HCT116 (cell line): ENCODE measurements at regions not wholly inside any gene's neighbourhood (a gene's known extent, or its start where the extent isn't known, plus 50 kb on each side); places are given as distances from the start of the nearest gene placed in this dataset.

Source experiments
- ATAC-seq: fragments of 200-7000 bp; cut with Tn5 transposase; 2 replicates; pipeline ENCODE4 v1.9.1; 2020; ENCODE audit warnings: mild to moderate bottlenecking, moderate library complexity
- BruUV-seq: library from RNA; stranded (reverse); fragments of 400-500 nt; replicated peaks from 2 replicates; lab custom pipeline; 2021; lab: Mats Ljungman, UMichigan
- CTCF ChIA-PET: fragments of 300-600 bp; sonication (Branson Sonifier 250); formaldehyde crosslinking; loops from one replicate; lab custom pipeline; 2021; ENCODE audit warnings: antibody characterized with exemption; lab: Charles Lee
- POLR2A ChIA-PET: fragments of 300-600, 350-600 bp; sonication (Branson Sonifier 250); formaldehyde crosslinking; loops from one replicate; lab custom pipeline; 2021; ENCODE audit warnings: antibody characterized with exemption; lab: Charles Lee
- RAD21 ChIA-PET, 2 experiments: fragments of 300-600 bp; sonication (Branson Sonifier 250); formaldehyde crosslinking; loops; one replicate each; lab custom pipeline; 2023; ENCODE audit warnings: low total read pairs in 2 of 2; ENCODE audit not compliant: uncharacterized antibody in 2 of 2, unreplicated experiment in 2 of 2, low non-redundant PET in 1 of 2; lab: Charles Lee
- DNase-seq: peaks from one replicate; pipeline ENCODE4 v3.0.0-alpha.2; 2010; ENCODE audit warnings: low read depth, low spot score
- H2AFZ ChIP-seq: fragments of 200-600 bp; shearing (Covaris generic), sonication (generic); 2 replicates; pipeline ENCODE4 v1.6.1; 2017; ENCODE audit warnings: low read depth, mixed run types, mixed read lengths, antibody characterized with exemption, low read length; ENCODE audit not compliant: poor library complexity, severe bottlenecking
- H3K27ac ChIP-seq: 2 replicates; pipeline ENCODE4 v1.5.1; 2012; ENCODE audit warnings: low read depth, low read length
- H3K27me3 ChIP-seq: fragments of 200-600 bp; sonication (generic); 2 replicates; pipeline ENCODE4 v1.6.1; 2016; ENCODE audit warnings: mixed run types, low read length, mixed read lengths; ENCODE audit not compliant: insufficient read depth
- H3K36me3 ChIP-seq, 2 experiments: fragments of 200-500 bp in 1 of 2; fragments of 200-600 bp in 1 of 2; sonication (Bioruptor generic) in 1 of 2; sonication (generic) in 1 of 2; 2 replicates each; pipeline versions ENCODE4 v1.5.1 to v1.6.1; 2014 to 2016; ENCODE audit warnings: low read length in 2 of 2, inconsistent platforms in 1 of 2, mixed read lengths in 1 of 2, mixed run types in 1 of 2; ENCODE audit not compliant: insufficient read depth in 2 of 2, control insufficient read depth in 1 of 2
- H3K4me1 ChIP-seq, 2 experiments: fragments of 200-600 bp in 1 of 2; sonication (generic) in 1 of 2; 2 replicates each; pipeline versions ENCODE4 v1.5.1 to v1.6.1; 2012 to 2017; ENCODE audit warnings: low read length in 2 of 2, inconsistent platforms in 1 of 2, mild to moderate bottlenecking in 1 of 2, mixed read lengths in 1 of 2, mixed run types in 1 of 2, moderate library complexity in 1 of 2; ENCODE audit not compliant: insufficient read depth in 2 of 2, control insufficient read depth in 1 of 2
- H3K4me2 ChIP-seq: fragments of 200-600 bp; sonication (generic); 2 replicates; pipeline ENCODE4 v1.6.1; 2017; ENCODE audit warnings: mixed run types, low read length, mixed read lengths
- H3K4me3 ChIP-seq, 2 experiments: fragments of 200-600 bp in 1 of 2; sonication (generic) in 1 of 2; replicated peaks in 1 of 2; 2 replicates each; pipeline ENCODE4 v1.5.1; 2011 to 2016; ENCODE audit warnings: low read length in 2 of 2, control low read depth in 1 of 2, low read depth in 1 of 2, mild to moderate bottlenecking in 1 of 2, mixed read lengths in 1 of 2, mixed run types in 1 of 2
- H3K79me2 ChIP-seq: fragments of 200-600 bp; sonication (generic); 2 replicates; pipeline ENCODE4 v1.6.1; 2017; ENCODE audit warnings: mild to moderate bottlenecking, mixed run types, low read length, moderate library complexity, mixed read lengths; ENCODE audit not compliant: insufficient read depth
- H3K9ac ChIP-seq: fragments of 200-600 bp; sonication (generic); 2 replicates; pipeline ENCODE4 v1.6.1; 2016; ENCODE audit warnings: low read length, mixed read lengths
- H3K9me2 ChIP-seq: fragments of 200-600 bp; sonication (generic), shearing (Covaris generic); 2 replicates; pipeline ENCODE4 v1.6.1; 2017; ENCODE audit warnings: mixed run types, mild to moderate bottlenecking, moderate library complexity; ENCODE audit not compliant: insufficient read depth
- H3K9me3 ChIP-seq, 2 experiments: fragments of 200-500 bp in 1 of 2; fragments of 200-600 bp in 1 of 2; sonication (Bioruptor generic) in 1 of 2; sonication (generic) in 1 of 2; 2 replicates each; pipeline ENCODE4 v1.6.1; 2014 to 2017; ENCODE audit warnings: low read length in 2 of 2, mixed read lengths in 2 of 2, inconsistent platforms in 1 of 2, low read depth in 1 of 2, mild to moderate bottlenecking in 1 of 2, mixed run types in 1 of 2, moderate library complexity in 1 of 2; ENCODE audit not compliant: control insufficient read depth in 1 of 2, insufficient read depth in 1 of 2
- H4K20me1 ChIP-seq: fragments of 200-600 bp; sonication (generic), shearing (Covaris generic); 2 replicates; pipeline ENCODE4 v1.6.1; 2017; ENCODE audit warnings: mixed run types, mild to moderate bottlenecking, moderate library complexity; ENCODE audit not compliant: insufficient read depth
- CTCF ChIP-seq, 3 experiments: fragments of 200-600 bp in 1 of 3; sonication (generic) in 1 of 3; IDR thresholded peaks in 2 of 3; conservative IDR thresholded peaks in 1 of 3; 2 replicates each; pipeline ENCODE4 v1.5.1; 2012 to 2017; ENCODE audit warnings: low read depth in 2 of 3, low read length in 2 of 3, antibody characterized with exemption in 1 of 3, borderline replicate concordance in 1 of 3, control low read depth in 1 of 3, mild to moderate bottlenecking in 1 of 3, mixed read lengths in 1 of 3, mixed run types in 1 of 3, moderate library complexity in 1 of 3; ENCODE audit not compliant: insufficient read depth in 1 of 3
- MAX ChIP-seq: IDR thresholded peaks from 2 replicates; pipeline ENCODE4 v1.6.1; 2012
- POLR2A ChIP-seq: IDR thresholded peaks from 2 replicates; pipeline ENCODE4 v1.7.0; 2011; ENCODE audit warnings: borderline replicate concordance; ENCODE audit not compliant: insufficient read depth, insufficient read length; ENCODE audit errors: extremely low read depth
- RAD21 ChIP-seq: IDR thresholded peaks from 2 replicates; pipeline ENCODE4 v1.6.1; 2012; ENCODE audit warnings: low read depth, mild to moderate bottlenecking
- SIN3A ChIP-seq: IDR thresholded peaks from 2 replicates; pipeline ENCODE4 v1.6.1; 2012; ENCODE audit warnings: low read depth
- SP1 ChIP-seq: IDR thresholded peaks from 2 replicates; pipeline ENCODE4 v1.6.1; 2012; ENCODE audit warnings: low read depth
- YY1 ChIP-seq: IDR thresholded peaks from 2 replicates; pipeline ENCODE4 v1.6.1; 2011; ENCODE audit warnings: low read length, low read depth, moderate library complexity, mild to moderate bottlenecking; ENCODE audit not compliant: insufficient replicate concordance; ENCODE audit errors: extremely low read depth
- ZNF274 ChIP-seq: fragments of 200-500 bp; sonication (Bioruptor generic); IDR thresholded peaks from 2 replicates; pipeline ENCODE4 v1.6.1; 2014; ENCODE audit warnings: mild to moderate bottlenecking, low read depth, low read length, inconsistent platforms
- intact Hi-C: fragments of 100-400 bp; cut with micrococcal nuclease; formaldehyde crosslinking; loops from 2 replicates; pipeline ENCODE4 v1.10.0; 2022
- TF ChIP-seq, protein P1 (sequence below): IDR thresholded peaks from 2 replicates; pipeline ENCODE4 v1.6.1; 2011; ENCODE audit warnings: mild to moderate bottlenecking, low read length, moderate library complexity; ENCODE audit not compliant: insufficient replicate concordance; ENCODE audit errors: extremely low read depth

DNA sequence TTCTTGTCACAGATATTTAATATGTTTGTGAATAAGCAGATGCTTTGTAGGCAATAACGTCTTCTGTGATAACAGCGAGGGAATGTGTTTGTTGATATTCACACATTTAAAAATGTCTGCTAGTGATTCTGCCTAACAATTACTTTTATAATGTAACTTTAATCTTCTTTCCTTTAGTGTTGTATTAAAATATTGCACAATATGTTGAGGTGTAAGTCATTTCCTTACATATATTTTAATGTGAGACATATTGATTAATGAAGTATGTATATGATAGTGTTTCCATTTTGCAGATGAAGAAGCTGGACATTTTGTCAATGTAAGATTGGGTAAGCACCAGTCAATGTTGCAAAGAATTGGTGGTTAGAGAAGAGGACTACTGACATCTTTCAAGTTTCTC lies 324.4 kb downstream of the SLITRK1 start:
- Histone ChIP-seq H3K27ac (no peak overlapping the region), H2AFZ (no peak overlapping the region), H3K27me3 (no peaks in the 10 kb centered on the region), H3K36me3 (no peaks in the 10 kb centered on the region), H3K79me2 (no peaks in the 10 kb centered on the region), H3K4me1 (no peaks in the 10 kb centered on the region), H3K9me2 (no peaks in the 10 kb centered on the region), H3K9me3 (no peaks in the 10 kb centered on the region), H3K4me3 (no peak overlapping the region), H3K4me2 (no peak overlapping the region), H3K9ac (no peak overlapping the region), H4K20me1 (no peaks in the 10 kb centered on the region)
- BruUV-seq: no TSS peak
- no peak for ATAC-seq
- POLR2A ChIA-PET: no interaction called here
- RAD21 ChIA-PET: no interaction called here
- no peak for DNase-seq
- CTCF ChIA-PET: no interaction called here
- TF ChIP-seq, protein P1, sequence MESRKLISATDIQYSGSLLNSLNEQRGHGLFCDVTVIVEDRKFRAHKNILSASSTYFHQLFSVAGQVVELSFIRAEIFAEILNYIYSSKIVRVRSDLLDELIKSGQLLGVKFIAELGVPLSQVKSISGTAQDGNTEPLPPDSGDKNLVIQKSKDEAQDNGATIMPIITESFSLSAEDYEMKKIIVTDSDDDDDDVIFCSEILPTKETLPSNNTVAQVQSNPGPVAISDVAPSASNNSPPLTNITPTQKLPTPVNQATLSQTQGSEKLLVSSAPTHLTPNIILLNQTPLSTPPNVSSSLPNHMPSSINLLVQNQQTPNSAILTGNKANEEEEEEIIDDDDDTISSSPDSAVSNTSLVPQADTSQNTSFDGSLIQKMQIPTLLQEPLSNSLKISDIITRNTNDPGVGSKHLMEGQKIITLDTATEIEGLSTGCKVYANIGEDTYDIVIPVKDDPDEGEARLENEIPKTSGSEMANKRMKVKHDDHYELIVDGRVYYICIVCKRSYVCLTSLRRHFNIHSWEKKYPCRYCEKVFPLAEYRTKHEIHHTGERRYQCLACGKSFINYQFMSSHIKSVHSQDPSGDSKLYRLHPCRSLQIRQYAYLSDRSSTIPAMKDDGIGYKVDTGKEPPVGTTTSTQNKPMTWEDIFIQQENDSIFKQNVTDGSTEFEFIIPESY: no peak
- no peak for TF ChIP-seq SP1
- intact Hi-C loops: no loop called here

DNA sequence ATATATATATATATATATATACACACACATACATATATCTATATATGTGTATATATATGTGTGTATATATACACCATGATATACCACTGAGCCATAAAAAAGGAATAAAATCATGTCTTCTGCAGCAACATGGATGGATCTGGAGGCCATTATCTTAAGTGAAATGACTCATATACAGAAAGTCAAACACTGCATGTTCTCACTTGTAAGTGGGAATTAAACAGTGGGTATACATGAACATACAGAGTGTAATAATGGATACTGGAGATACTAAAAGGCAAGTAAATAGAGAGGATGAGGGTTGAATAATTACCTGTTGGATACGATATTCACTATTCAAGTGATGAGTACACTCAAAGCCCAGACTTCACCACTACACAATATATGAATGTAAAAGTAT lies 332.6 kb downstream of the SLITRK1 start:
- no peaks in the 10 kb centered on the region for H3K79me2 ChIP-seq
- no peaks in the 10 kb centered on the region for H3K27me3 ChIP-seq
- H4K20me1 ChIP-seq: no peaks in the 10 kb centered on the region
- no peak overlapping the region for H3K9ac ChIP-seq
- H3K4me3 ChIP-seq: no peak overlapping the region
- DNase-seq: no peak
- 0 out of 4 replicates have a peak, but pooled peaks cover 0 to 3% of the 10 kb centered on the region in 2 experiments for H3K9me3 ChIP-seq
- no peaks in the 10 kb centered on the region for H3K36me3 ChIP-seq
- no peak overlapping the region for H3K4me2 ChIP-seq
- H2AFZ ChIP-seq: no peak overlapping the region
- H3K9me2 ChIP-seq: no peaks in the 10 kb centered on the region
- no TSS peak for BruUV-seq
- no peak overlapping the region for H3K27ac ChIP-seq
- POLR2A ChIA-PET: no interaction called here
- no peaks in the 10 kb centered on the region for H3K4me1 ChIP-seq
- CTCF ChIA-PET: no interaction called here
- TF ChIP-seq, protein P1: no peak
- no peak for TF ChIP-seq POLR2A
- TF ChIP-seq SIN3A: no peak
- TF ChIP-seq MAX: no peak
- no peak for TF ChIP-seq CTCF (IDR thresholded peaks at IDR 0.05 in 2 of 3, conservative IDR thresholded peaks at IDR 0.05 in 1 of 3; ENCODE audit: borderline replicate concordance in 1 of 3, insufficient read depth in 1 of 3, low read depth in 2 of 3, low read length in 2 of 3)
- TF ChIP-seq ZNF274: no peak
- TF ChIP-seq RAD21: no peak
- no peak for TF ChIP-seq YY1
- TF ChIP-seq, all 23 proteins: peak for 0
- RAD21 ChIA-PET: no interaction called here
- no peak for ATAC-seq
- intact Hi-C loops: no loop called here
